ENCODE measurements at regions not wholly inside any gene's neighbourhood (a gene's known extent, or its start where the extent isn't known, plus 50 kb on each side); places are given as distances from the start of the nearest gene placed in this dataset.

- TF ChIP-seq CTCF (IDR thresholded peaks at IDR 0.05): no peak
- TF ChIP-seq POLR2A (IDR thresholded peaks at IDR 0.05): no peak
Measured at GRCh38 chr21:35156293-35157278, 107.5 kb upstream of the RUNX1 start.

Data from upper lobe of left lung (tissue), 4 donors.